CD14-positive monocyte (primary cell): ENCODE measurements at regions not wholly inside any gene's neighbourhood (a gene's known extent, or its start where the extent isn't known, plus 50 kb on each side); places are given as distances from the start of the nearest gene placed in this dataset.

Source experiments
- DNase-seq, 3 donors: peaks; one replicate each; pipeline ENCODE4 v3.0.0-alpha.2; 2011 to 2022
- H2AFZ ChIP-seq: 2 replicates; pipeline ENCODE4 v1.6.0; 2012; ENCODE audit warnings: mild to moderate bottlenecking, low read depth, low read length, inconsistent platforms; ENCODE audit not compliant: insufficient read depth, poor library complexity, severe bottlenecking
- H3K27ac ChIP-seq, 2 donors: 1 replicate in 1 of 2; 2 replicates in 1 of 2; pipeline ENCODE4 v1.5.1; 2012 to 2013; ENCODE audit warnings: low read length in 2 of 2, control low read depth in 1 of 2, inconsistent platforms in 1 of 2, low read depth in 1 of 2, mild to moderate bottlenecking in 1 of 2
- H3K27me3 ChIP-seq, 2 donors: one replicate each; pipeline versions ENCODE4 v1.6.0 to v1.6.1; 2011 to 2013; ENCODE audit warnings: low read length in 2 of 2; ENCODE audit not compliant: control insufficient read depth in 2 of 2, insufficient read depth in 2 of 2
- H3K36me3 ChIP-seq, 2 donors: replicated peaks in 1 of 2; 1 replicate in 1 of 2; 2 replicates in 1 of 2; pipeline versions ENCODE4 v1.5.1 to v1.6.1; 2012 to 2013; ENCODE audit warnings: low read length in 2 of 2, control low read depth in 1 of 2, inconsistent platforms in 1 of 2, mild to moderate bottlenecking in 1 of 2; ENCODE audit not compliant: insufficient read depth in 2 of 2, control insufficient read depth in 1 of 2
- H3K4me1 ChIP-seq, 2 donors: 1 replicate in 1 of 2; 2 replicates in 1 of 2; pipeline versions ENCODE4 v1.5.1 to v1.6.1; 2012 to 2013; ENCODE audit warnings: low read length in 2 of 2, control low read depth in 1 of 2, inconsistent platforms in 1 of 2, mild to moderate bottlenecking in 1 of 2, moderate library complexity in 1 of 2; ENCODE audit not compliant: insufficient read depth in 2 of 2, control insufficient read depth in 1 of 2
- H3K4me2 ChIP-seq: replicated peaks from 2 replicates; pipeline ENCODE3; 2012; ENCODE audit warnings: low read length, moderate library complexity, mild to moderate bottlenecking; ENCODE audit not compliant: poor library complexity, severe bottlenecking; ENCODE audit errors: extremely low read depth
- H3K4me3 ChIP-seq, 3 experiments: fragments of 200-600 bp in 1 of 3; sonication (generic) in 1 of 3; replicated peaks in 1 of 3; 1 replicate in 2 of 3; 2 replicates in 1 of 3; pipeline ENCODE4 v1.5.1; 2011 to 2013; ENCODE audit warnings: low read length in 3 of 3, mild to moderate bottlenecking in 3 of 3, control low read depth in 2 of 3, low read depth in 2 of 3, inconsistent platforms in 1 of 3, moderate library complexity in 1 of 3
- H3K79me2 ChIP-seq: 2 replicates; pipeline ENCODE4 v1.6.0; 2012; ENCODE audit warnings: mild to moderate bottlenecking, control low read depth, inconsistent platforms, low read length, moderate library complexity; ENCODE audit not compliant: insufficient read depth
- H3K9ac ChIP-seq: 2 replicates; pipeline ENCODE4 v1.6.0; 2017; ENCODE audit warnings: low read length, mild to moderate bottlenecking; ENCODE audit not compliant: insufficient read depth, poor library complexity, severe bottlenecking
- H3K9me3 ChIP-seq, 2 donors: replicated peaks in 1 of 2; 1 replicate in 1 of 2; 2 replicates in 1 of 2; pipeline versions ENCODE4 v1.5.1 to v1.6.1; 2012 to 2013; ENCODE audit warnings: low read length in 2 of 2, control low read depth in 1 of 2; ENCODE audit not compliant: control insufficient read depth in 1 of 2, insufficient read depth in 1 of 2
- H4K20me1 ChIP-seq: 2 replicates; pipeline ENCODE4 v1.6.0; 2012; ENCODE audit warnings: mild to moderate bottlenecking, low read length, control low read depth, moderate library complexity; ENCODE audit not compliant: insufficient read depth
- H3K27ac Mint-ChIP-seq, 7 donors: one replicate each; pipeline ENCODE4 v1.8.0; 2020; ENCODE audit warnings: mild to moderate bottlenecking in 7 of 7, mixed read lengths in 7 of 7, moderate library complexity in 6 of 7, inconsistent platforms in 2 of 7
- H3K27me3 Mint-ChIP-seq, 3 donors: one replicate each; pipeline ENCODE4 v1.8.0; 2021 to 2022; ENCODE audit warnings: low read depth in 3 of 3, mild to moderate bottlenecking in 3 of 3, mixed read lengths in 3 of 3, moderate library complexity in 3 of 3, inconsistent platforms in 1 of 3
- H3K36me3 Mint-ChIP-seq, 2 donors: one replicate each; pipeline ENCODE4 v1.8.0; 2020; ENCODE audit warnings: mixed read lengths in 2 of 2, inconsistent platforms in 1 of 2, mild to moderate bottlenecking in 1 of 2
- H3K4me1 Mint-ChIP-seq: one replicate; pipeline ENCODE4 v1.8.0; 2020; ENCODE audit warnings: mild to moderate bottlenecking, mixed read lengths
- H3K4me3 Mint-ChIP-seq, 2 donors: one replicate each; pipeline ENCODE4 v1.8.0; 2020; ENCODE audit warnings: mild to moderate bottlenecking in 2 of 2, mixed read lengths in 2 of 2, moderate library complexity in 1 of 2
- H3K9me3 Mint-ChIP-seq, 7 donors: one replicate each; pipeline ENCODE4 v1.8.0; 2020 to 2022; ENCODE audit warnings: mixed read lengths in 7 of 7, mild to moderate bottlenecking in 6 of 7, moderate library complexity in 6 of 7, inconsistent platforms in 2 of 7
- CTCF ChIP-seq: fragments of 200-600 bp; IDR thresholded peaks from one replicate; pipeline ENCODE4 v1.8.0; 2022; ENCODE audit warnings: antibody characterized with exemption, mild to moderate bottlenecking
- WGBS: methylation state at CpG from one replicate; pipeline ENCODE4 v1.1.5; 2013; ENCODE audit warnings: missing lambda C conversion rate; ENCODE audit not compliant: insufficient coverage; 5-methylcytosine and 5-hydroxymethylcytosine counted together
- intact Hi-C, 2 donors: fragments of 100-400 bp; cut with micrococcal nuclease; formaldehyde crosslinking; loops; one replicate each; pipeline versions ENCODE4 v1.15.0 to v1.15.1; 2023

- no peak for DNase-seq
- H3K36me3 Mint-ChIP-seq: peaks cover 3 to 4% of the 10 kb centered on the region in 2 donors
- H3K4me1 Mint-ChIP-seq: peaks cover 29% of the 10 kb centered on the region
- Histone ChIP-seq H3K9me3 (no peaks in the 10 kb centered on the region), H3K4me3 (no peak overlapping the region), H3K4me1 (peaks cover 21 to 23% of the 10 kb centered on the region in 2 donors), H4K20me1 (no peaks in the 10 kb centered on the region), H3K4me2 (no peak overlapping the region), H2AFZ (no peak overlapping the region), H3K27ac (peak overlapping the region in 1 of 2 donors; percentile 2), H3K79me2 (peaks cover 29% of the 10 kb centered on the region), H3K27me3 (no peaks in the 10 kb centered on the region), H3K36me3 (no peaks in the 10 kb centered on the region), H3K9ac (no peak overlapping the region)
- intact Hi-C loops: loop anchor here (2.0 to 10.0 kb wide), 2 partner anchors 13 to 405 kb away; a partner anchor contains a TSS
- H3K27ac Mint-ChIP-seq: peak overlapping the region in 4 of 7 donors; percentile 26 to 62 (median 52)
- TF ChIP-seq CTCF: no peak
- no peaks in the 10 kb centered on the region for H3K27me3 Mint-ChIP-seq
- no peak overlapping the region for H3K4me3 Mint-ChIP-seq
- H3K9me3 Mint-ChIP-seq: no peaks in the 10 kb centered on the region
- no CpG with 5 or more reads among the region's 2 CpGs for WGBS
These were observed 83.0 kb downstream of the HFE start for GRCh38 chr6:26170181-26170580.

GRCh38 chr6:26170951-26171841 is 84.0 kb downstream of the HFE start:
- H2AFZ ChIP-seq: peak overlapping the region; percentile 68
- WGBS: 0% methylated on average over 6 of the region's 10 CpGs
- peaks cover 32% of the 10 kb centered on the region for H3K4me1 Mint-ChIP-seq

More at GRCh38 chr6:26170951-26171841, 84.0 kb downstream of the HFE start:
- Mint-ChIP-seq H3K9me3 (no peaks in the 10 kb centered on the region), H3K27ac (peak overlapping the region; percentile 98 to 99 (median 99)), H3K4me3 (peak overlapping the region; percentile 90 to 96), H3K36me3 (no peaks in the 10 kb centered on the region), H3K27me3 (no peaks in the 10 kb centered on the region)
- no peak for DNase-seq
- TF ChIP-seq CTCF: no peak
- H3K79me2 ChIP-seq: peaks cover 29% of the 10 kb centered on the region
- no peaks in the 10 kb centered on the region for H3K27me3 ChIP-seq
- H3K4me2 ChIP-seq: peak overlapping the region; percentile 76
- peak overlapping the region; percentile 95 for H3K9ac ChIP-seq
- H3K27ac ChIP-seq: peak overlapping the region; percentile 91 to 99
- no peaks in the 10 kb centered on the region for H3K9me3 ChIP-seq
- H4K20me1 ChIP-seq: no peaks in the 10 kb centered on the region
- no peaks in the 10 kb centered on the region for H3K36me3 ChIP-seq
- H3K4me1 ChIP-seq: peaks cover 21 to 23% of the 10 kb centered on the region in 2 donors
- peak overlapping the region; percentile 76 to 86 (median 82) for H3K4me3 ChIP-seq
- intact Hi-C loops: loop anchor here (2.0 to 10.0 kb wide), 2 partner anchors 14 to 404 kb away; a partner anchor contains a TSS
